ENCODE measurements at regions not wholly inside any gene's neighbourhood (a gene's known extent, or its start where the extent isn't known, plus 50 kb on each side); places are given as distances from the start of the nearest gene placed in this dataset.

- Mint-ChIP-seq H3K4me3 (ENCODE audit: unreplicated experiment) (no peak overlapping the region), H3K27ac (ENCODE audit: unreplicated experiment) (no peak overlapping the region), H3K36me3 (ENCODE audit: insufficient read depth, unreplicated experiment) (no peaks in the 10 kb centered on the region), H3K4me1 (ENCODE audit: low read depth, unreplicated experiment) (peaks cover 17% of the 10 kb centered on the region), H3K9me3 (ENCODE audit: unreplicated experiment) (no peaks in the 10 kb centered on the region), H3K27me3 (ENCODE audit: insufficient read depth, unreplicated experiment) (no peaks in the 10 kb centered on the region)
- intact Hi-C loops (cut with micrococcal nuclease; ENCODE audit: unreplicated experiment): no loop called here
- ChIA-PET POLR2A (no interaction called here), CTCF (no interaction called here)
- H3K27me3 ChIP-seq (replicated peaks; ENCODE audit: control insufficient read depth, insufficient read depth, low read length): no peaks in the 10 kb centered on the region
- no peak overlapping the region for H3K4me3 ChIP-seq (ENCODE audit: low read depth, low read length)
- H3K4me1 ChIP-seq: peaks cover 30% of the 10 kb centered on the region
- TF ChIP-seq CTCF (IDR thresholded peaks at IDR 0.05; ENCODE audit: insufficient read depth in 1 of 2, low read depth in 1 of 2, low read length in 1 of 2, severe bottlenecking in 1 of 2, unreplicated experiment in 1 of 2): no peak
- DNase-seq: no peak
- BruUV-seq (replicated peaks): no TSS peak
- no peaks in the 10 kb centered on the region for H3K9me3 ChIP-seq
- H3K36me3 ChIP-seq (ENCODE audit: control insufficient read depth, insufficient read depth, low read length): no peaks in the 10 kb centered on the region
These were observed 98.5 kb downstream of the SST start for GRCh38 chr3:187571701-187572100.

GRCh38 chr3:187570776-187571175 lies 99.4 kb downstream of the SST start:
- peaks cover 38% of the 10 kb centered on the region for H3K4me1 ChIP-seq
- no peaks in the 10 kb centered on the region for H3K9me3 ChIP-seq
- Mint-ChIP-seq H3K27ac (ENCODE audit: unreplicated experiment) (no peak overlapping the region), H3K4me3 (ENCODE audit: unreplicated experiment) (no peak overlapping the region), H3K36me3 (ENCODE audit: insufficient read depth, unreplicated experiment) (no peaks in the 10 kb centered on the region), H3K9me3 (ENCODE audit: unreplicated experiment) (no peaks in the 10 kb centered on the region), H3K27me3 (ENCODE audit: insufficient read depth, unreplicated experiment) (no peaks in the 10 kb centered on the region), H3K4me1 (ENCODE audit: low read depth, unreplicated experiment) (peaks cover 26% of the 10 kb centered on the region)
- no TSS peak for BruUV-seq (replicated peaks)
- ChIA-PET CTCF (no interaction called here), POLR2A (no interaction called here)
- no peaks in the 10 kb centered on the region for H3K27me3 ChIP-seq (replicated peaks; ENCODE audit: control insufficient read depth, insufficient read depth, low read length)
- H3K4me3 ChIP-seq (ENCODE audit: low read depth, low read length): no peak overlapping the region
- intact Hi-C loops (cut with micrococcal nuclease; ENCODE audit: unreplicated experiment): no loop called here
- no peak for TF ChIP-seq CTCF (IDR thresholded peaks at IDR 0.05; ENCODE audit: insufficient read depth in 1 of 2, low read depth in 1 of 2, low read length in 1 of 2, severe bottlenecking in 1 of 2, unreplicated experiment in 1 of 2)
- DNase-seq: no peak
- no peaks in the 10 kb centered on the region for H3K36me3 ChIP-seq (ENCODE audit: control insufficient read depth, insufficient read depth, low read length)

- Mint-ChIP-seq H3K4me3 (ENCODE audit: unreplicated experiment) (peak overlapping the region; percentile 47), H3K36me3 (ENCODE audit: insufficient read depth, unreplicated experiment) (no peaks in the 10 kb centered on the region), H3K4me1 (ENCODE audit: low read depth, unreplicated experiment) (peaks cover 40% of the 10 kb centered on the region), H3K27me3 (ENCODE audit: insufficient read depth, unreplicated experiment) (no peaks in the 10 kb centered on the region), H3K27ac (ENCODE audit: unreplicated experiment) (peak overlapping the region; percentile 78), H3K9me3 (ENCODE audit: unreplicated experiment) (peaks cover 14% of the 10 kb centered on the region)
- H3K4me3 ChIP-seq (ENCODE audit: low read depth, low read length): no peak overlapping the region
- no peaks in the 10 kb centered on the region for H3K36me3 ChIP-seq (ENCODE audit: control insufficient read depth, insufficient read depth, low read length)
- TF ChIP-seq CTCF (IDR thresholded peaks at IDR 0.05; ENCODE audit: insufficient read depth in 1 of 2, low read depth in 1 of 2, low read length in 1 of 2, severe bottlenecking in 1 of 2, unreplicated experiment in 1 of 2): no peak
- BruUV-seq (replicated peaks): no TSS peak
- CTCF ChIA-PET: interaction anchor here (0.8 to 1.3 kb wide), 3 partner anchors 111 to 249 kb away, joined by 4 to 5 read pairs (median 5); no protein-coding TSS in a partner anchor
- no peaks in the 10 kb centered on the region for H3K9me3 ChIP-seq
- no peaks in the 10 kb centered on the region for H3K27me3 ChIP-seq (replicated peaks; ENCODE audit: control insufficient read depth, insufficient read depth, low read length)
- H3K4me1 ChIP-seq: peaks cover 38% of the 10 kb centered on the region
- no peak for DNase-seq
- intact Hi-C loops (cut with micrococcal nuclease; ENCODE audit: unreplicated experiment): no loop called here
- POLR2A ChIA-PET: no interaction called here
These were observed 102.0 kb downstream of the SST start for GRCh38 chr3:187568171-187568570.
